22Rv1 (cell line): ENCODE measurements at regions not wholly inside any gene's neighbourhood (a gene's known extent, or its start where the extent isn't known, plus 50 kb on each side); places are given as distances from the start of the nearest gene placed in this dataset.

ENCODE experiments used
- CTCF ChIP-seq: fragments of 450-650 bp; IDR thresholded peaks from 2 replicates; pipeline ENCODE4 v1.5.1; 2017; ENCODE audit warnings: mild to moderate bottlenecking
- ZFX ChIP-seq: fragments of 450-650 bp; IDR thresholded peaks from 2 replicates; pipeline ENCODE4 v1.6.1; 2017; ENCODE audit warnings: antibody characterized with exemption, borderline replicate concordance

- TF ChIP-seq CTCF = no peak
- TF ChIP-seq ZFX = no peak
Observed at GRCh38 chr3:94654096-94654495, 591.2 kb downstream of the NSUN3 start.
